Astrocyte of the cerebellum (primary cell): ENCODE measurements at regions not wholly inside any gene's neighbourhood (a gene's known extent, or its start where the extent isn't known, plus 50 kb on each side); places are given as distances from the start of the nearest gene placed in this dataset.

Experiments used
- DNase-seq: peaks from one replicate; pipeline ENCODE4 v3.0.0-alpha.2; 2011; ENCODE audit warnings: low read depth
- H3K4me3 ChIP-seq: 2 replicates; pipeline ENCODE4 v1.5.1; 2011; ENCODE audit warnings: mild to moderate bottlenecking, low read depth, low read length, moderate library complexity
- CTCF ChIP-seq: IDR thresholded peaks from 2 replicates; pipeline ENCODE4 v1.5.1; 2012; ENCODE audit warnings: low read length, low read depth, moderate library complexity, mild to moderate bottlenecking; ENCODE audit errors: missing control alignments
- in situ Hi-C: cut with HindIII; loops from 2 replicates; pipeline ENCODE4 v1.10.0; 2017; ENCODE audit warnings: low sequenced_read_pairs

GRCh38 chr11:114784891-114785290, 106.6 kb downstream of the NXPE2 start:
- in situ Hi-C loops, result no loop called here
- no peak overlapping the region for H3K4me3 ChIP-seq
- TF ChIP-seq CTCF, result no peak
- no peak for DNase-seq

- in situ Hi-C loops, result no loop called here
- no peak for DNase-seq
- TF ChIP-seq CTCF, result no peak
- H3K4me3 ChIP-seq, result no peak overlapping the region
Observed at GRCh38 chr11:114785820-114786219, 107.5 kb downstream of the NXPE2 start.

GRCh38 chr11:114787126-114787525, 108.8 kb downstream of the NXPE2 start:
- in situ Hi-C loops, result no loop called here
- H3K4me3 ChIP-seq, result no peak overlapping the region
- no peak for DNase-seq
- TF ChIP-seq CTCF, result no peak

GRCh38 chr11:114790910-114791309, 112.6 kb downstream of the NXPE2 start:
- no peak overlapping the region for H3K4me3 ChIP-seq
- TF ChIP-seq CTCF, result no peak
- in situ Hi-C loops, result no loop called here
- no peak for DNase-seq

GRCh38 chr11:114794048-114794684, 115.8 kb downstream of the NXPE2 start:
- no peak for DNase-seq
- no peak for TF ChIP-seq CTCF
- no peak overlapping the region for H3K4me3 ChIP-seq
- in situ Hi-C loops, result no loop called here

- DNase-seq, result no peak
- in situ Hi-C loops, result no loop called here
- H3K4me3 ChIP-seq, result no peak overlapping the region
- no peak for TF ChIP-seq CTCF
Observed at GRCh38 chr11:114796954-114797721, 118.8 kb downstream of the NXPE2 start.
